Stimulated activated CD4-positive, alpha-beta T cell treated with anti-CD3 and anti-CD28 coated beads, Interleukin-4, amount 100 ng/mL, for 4 hours (primary cell): ENCODE measurements at regions not wholly inside any gene's neighbourhood (a gene's known extent, or its start where the extent isn't known, plus 50 kb on each side); places are given as distances from the start of the nearest gene placed in this dataset.

ENCODE experiments used
- DNase-seq, 2 experiments: peaks; one replicate each; pipeline ENCODE4 v3.0.0-alpha.2; 2020

DNA sequence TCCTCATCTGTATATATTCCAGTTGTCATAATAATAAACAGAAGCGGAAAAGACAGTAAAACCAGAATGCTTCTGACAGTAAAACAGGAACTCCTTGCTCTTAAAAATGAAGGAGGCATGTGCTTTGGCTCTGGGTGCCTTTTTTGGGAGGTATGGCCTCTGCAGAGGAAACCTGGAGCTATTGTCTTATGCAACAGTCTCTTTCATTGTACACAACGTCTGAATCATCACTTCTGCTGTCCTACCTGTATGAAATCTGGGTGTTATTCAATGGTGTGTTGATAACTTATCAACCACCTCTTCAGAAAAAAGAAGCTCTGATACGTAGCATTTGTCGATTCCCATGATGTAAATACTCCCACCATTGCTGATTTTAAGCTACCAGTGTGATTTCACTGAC lies 64.8 kb downstream of the CDCA7 start:
- DNase-seq: no peak

DNA sequence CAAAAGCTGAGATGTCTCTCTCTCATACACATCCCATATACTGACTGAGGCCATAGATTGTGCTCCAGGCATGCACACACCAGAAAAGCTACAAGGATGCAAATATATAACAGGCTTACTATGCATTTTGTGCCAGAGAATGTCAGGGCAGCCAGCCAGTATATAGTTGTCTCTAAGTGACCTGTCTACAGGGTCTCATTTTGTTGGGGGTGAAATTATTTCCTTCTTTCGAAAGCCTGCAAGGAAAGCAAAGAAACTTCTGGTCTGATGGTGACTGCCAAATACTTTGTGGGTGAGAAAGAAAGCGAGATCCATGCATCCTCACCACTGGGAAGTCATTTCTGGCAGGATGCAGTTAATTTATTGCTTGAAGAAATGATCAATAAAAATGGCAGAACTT lies 70.2 kb downstream of the CDCA7 start:
- no peak for DNase-seq

DNA sequence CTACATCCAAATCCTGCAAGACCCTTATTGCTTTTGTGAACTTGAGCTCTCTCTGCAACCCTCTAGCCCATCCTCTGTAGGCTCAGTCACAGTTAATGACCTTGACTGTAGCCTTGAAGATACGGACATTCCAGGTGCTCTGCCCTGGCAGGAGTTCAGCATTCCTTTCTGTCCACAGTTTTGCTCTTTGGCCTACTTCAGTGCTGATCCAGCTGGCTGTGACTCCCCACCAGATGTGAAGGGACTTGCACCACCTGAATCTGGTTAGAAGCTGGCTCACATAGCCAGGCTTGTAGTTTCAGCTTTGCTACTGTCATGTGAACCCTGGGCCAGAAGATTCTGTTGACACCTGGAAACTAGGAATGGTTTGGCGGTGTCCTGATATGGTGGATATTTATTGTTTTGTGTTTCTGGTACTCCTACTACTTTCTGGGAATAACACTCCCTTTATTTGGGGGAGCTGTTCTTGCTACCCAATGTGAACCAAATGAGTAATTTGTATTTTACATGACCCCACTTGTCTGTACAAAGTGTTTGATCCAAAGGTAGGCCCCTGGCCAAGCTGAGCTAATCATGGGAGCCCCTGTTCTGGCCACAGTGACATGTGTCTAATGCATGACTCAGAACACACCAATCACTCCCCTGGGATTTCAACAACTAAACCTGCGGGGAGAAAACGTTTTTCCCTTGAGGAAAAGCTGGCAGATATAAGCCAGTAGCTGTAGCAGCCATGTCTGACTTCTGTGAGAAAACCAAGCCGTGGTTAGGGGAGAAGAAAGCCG lies 73.4 kb downstream of the CDCA7 start:
- no peak for DNase-seq

DNA sequence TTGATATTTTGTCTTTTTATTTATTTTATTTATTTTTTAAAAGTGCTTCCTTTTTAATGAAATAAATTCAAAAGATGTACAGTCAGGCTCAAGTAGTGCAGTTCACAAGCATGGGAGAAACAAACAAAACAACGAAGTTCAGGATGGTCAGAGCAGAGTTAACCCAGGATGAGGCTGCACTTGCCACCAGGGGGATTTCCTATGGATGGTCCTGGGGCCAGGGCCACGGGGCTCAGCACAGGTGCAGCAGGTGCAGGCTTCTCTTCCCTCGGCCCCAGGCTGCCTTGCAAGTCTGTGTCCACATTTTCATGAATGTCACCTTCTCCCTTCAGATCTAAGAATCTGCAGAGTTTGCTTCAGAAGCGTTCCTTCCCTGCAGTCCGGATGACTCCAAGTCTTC lies 76.5 kb downstream of the CDCA7 start:
- no peak for DNase-seq

DNA sequence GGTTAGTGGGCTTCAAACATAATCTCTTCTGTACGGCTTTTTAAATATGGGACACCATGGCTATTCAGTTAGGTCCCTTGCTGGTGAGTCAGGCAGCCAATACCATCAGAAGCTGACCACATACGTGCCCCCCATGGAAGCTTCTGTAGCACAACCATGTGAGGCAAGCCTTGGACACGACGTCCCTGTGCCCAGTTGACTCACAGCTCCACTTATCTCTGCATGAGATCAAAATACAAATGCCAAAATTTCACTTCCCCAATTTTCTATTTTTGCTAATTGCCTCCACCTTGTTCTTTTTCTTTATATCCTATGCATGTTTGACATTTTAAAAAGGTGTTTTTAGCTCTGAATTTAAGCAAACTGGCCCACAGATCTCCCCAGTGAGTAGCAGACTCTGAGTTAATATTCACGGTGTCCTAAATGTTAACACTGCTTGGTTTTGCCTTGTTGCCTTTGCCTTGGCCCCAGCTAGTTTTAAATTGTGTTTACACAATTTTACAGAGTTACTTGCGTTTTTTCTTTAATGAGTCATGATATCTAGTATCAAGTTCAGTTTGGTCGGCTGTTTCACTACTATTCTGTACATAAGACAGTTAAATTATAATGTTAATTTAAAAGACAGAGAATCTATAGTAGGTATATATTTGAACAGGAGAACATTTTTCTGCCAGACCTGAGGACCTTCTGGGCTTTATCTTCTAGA lies 77.5 kb downstream of the CDCA7 start:
- no peak for DNase-seq

DNA sequence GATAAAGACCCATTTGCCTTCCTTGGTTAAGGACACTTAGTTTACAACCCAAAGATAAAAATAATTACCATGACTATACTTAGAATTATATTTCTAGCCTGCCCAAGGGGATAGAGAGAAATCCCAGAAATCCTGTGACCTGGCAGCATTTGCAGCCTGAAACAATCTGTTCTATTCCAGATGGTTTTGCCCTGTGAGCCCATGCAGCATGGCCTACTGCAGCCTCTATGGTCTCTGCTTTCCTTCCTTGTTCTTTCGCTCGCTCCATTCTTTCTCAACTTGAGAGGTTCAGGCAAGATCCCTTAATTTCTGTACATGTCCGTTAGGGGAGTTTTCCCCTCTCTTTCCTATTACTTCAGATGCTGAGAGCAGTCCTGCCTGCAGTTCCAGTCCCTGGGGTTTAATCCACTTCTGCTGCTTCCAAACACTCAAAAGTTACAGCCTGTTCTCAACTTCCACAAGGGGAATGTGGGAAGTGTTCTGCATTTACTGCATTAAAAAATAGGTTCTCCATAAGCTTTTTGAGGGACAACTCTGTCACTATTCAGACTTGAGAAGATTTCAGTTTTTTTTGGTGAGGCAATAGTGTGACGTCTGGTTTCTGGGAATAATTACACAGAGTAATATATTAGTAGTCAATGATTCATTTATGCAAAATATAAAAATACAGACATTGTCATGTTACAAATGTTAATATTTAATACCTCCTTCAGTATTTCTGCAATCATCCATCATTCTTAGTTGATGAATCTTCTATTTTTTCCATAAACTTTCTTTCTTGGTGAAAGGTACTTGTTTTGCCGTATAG lies 80.3 kb downstream of the CDCA7 start:
- no peak for DNase-seq

DNA sequence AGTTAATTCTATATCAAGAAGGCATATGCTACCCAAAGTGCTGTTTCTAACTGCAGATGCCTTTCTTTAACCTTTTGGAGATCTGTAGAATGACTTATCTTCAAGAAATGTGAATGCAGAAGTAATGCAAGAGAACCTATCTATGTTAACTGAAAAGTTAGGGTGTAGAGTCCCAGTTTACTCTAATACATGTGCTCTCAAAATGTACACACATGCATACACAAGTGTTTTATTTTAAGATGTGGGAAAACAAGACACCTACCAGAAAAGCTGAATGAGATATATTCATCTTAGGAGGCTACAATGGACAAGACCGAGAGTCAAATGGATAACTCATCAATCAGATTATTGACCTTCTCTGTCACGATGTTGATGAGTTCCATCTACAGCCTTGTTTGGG lies 80.9 kb downstream of the CDCA7 start:
- DNase-seq: no peak

DNA sequence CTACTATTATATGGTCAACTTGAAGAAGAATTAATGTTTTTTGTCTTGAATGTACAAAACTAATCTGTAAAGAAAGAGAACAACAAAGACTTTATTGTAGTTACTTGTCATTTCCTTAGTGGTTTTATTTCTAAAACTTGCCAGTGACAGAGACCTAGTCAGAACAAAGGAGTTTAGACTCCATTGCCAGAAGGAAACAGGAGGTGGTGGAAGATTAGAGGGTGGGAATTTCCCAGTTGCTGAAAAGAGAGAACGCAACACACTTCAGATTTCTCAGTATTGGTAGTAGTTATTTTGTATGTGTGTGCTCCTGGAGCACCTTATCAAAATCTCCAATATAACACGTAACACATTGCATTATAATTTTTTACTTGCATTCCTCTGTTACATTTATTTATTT lies 81.4 kb downstream of the CDCA7 start:
- no peak for DNase-seq

DNA sequence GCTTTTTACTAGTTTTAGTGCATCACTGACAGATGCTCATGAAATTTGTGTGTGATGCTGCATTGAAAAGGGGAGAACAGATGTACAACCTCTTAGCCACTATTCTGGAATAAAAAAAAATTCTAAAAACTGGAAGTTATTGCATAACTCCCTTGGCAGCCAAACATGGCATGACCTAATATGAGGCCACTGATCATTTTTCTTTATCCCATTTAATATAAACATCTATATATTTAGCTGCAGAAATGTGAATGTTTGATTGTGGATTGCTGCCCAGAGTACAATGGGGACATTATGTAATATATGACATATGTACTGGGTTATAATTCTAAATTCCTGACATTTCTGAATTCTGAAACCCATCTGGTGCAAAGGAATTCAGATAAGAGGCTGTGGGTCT lies 86.5 kb downstream of the CDCA7 start:
- DNase-seq: no peak

DNA sequence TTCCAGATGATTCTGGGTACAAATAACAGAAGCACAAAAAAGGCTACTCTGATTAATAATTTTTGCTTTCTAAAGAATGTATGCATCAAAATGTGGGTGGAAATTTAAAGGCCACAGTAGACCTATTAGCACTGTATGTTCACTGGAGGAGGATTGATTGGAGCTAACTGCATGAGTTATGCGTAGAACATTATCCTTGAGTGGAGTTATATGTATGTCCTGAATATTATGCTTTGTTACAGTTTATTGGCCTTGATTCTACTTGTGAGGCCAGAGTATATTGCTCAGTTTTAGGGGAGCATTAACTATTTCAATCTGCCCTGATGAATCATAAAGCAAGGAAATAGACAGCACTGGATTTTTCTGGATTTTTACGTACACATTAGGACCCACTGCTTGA lies 87.9 kb downstream of the CDCA7 start:
- DNase-seq: no peak

DNA sequence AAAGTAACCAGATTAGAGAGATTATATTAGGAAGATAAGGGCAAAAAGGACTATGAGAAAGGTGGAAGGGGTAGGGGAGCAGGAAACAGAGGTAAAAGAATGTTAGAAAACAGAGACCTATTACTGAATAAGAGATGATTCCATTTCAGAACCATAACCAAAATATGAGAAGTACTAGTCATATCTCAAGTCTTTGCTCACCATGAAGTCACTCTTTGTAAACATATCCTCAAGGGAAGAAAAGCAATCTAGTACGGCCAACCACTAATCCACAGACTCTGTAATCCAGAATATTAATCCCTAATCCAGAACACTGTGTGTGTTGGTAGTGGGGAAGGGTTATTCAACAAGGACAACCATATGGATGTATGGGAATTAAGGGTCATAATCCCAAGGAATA lies 92.0 kb downstream of the CDCA7 start:
- DNase-seq: no peak

DNA sequence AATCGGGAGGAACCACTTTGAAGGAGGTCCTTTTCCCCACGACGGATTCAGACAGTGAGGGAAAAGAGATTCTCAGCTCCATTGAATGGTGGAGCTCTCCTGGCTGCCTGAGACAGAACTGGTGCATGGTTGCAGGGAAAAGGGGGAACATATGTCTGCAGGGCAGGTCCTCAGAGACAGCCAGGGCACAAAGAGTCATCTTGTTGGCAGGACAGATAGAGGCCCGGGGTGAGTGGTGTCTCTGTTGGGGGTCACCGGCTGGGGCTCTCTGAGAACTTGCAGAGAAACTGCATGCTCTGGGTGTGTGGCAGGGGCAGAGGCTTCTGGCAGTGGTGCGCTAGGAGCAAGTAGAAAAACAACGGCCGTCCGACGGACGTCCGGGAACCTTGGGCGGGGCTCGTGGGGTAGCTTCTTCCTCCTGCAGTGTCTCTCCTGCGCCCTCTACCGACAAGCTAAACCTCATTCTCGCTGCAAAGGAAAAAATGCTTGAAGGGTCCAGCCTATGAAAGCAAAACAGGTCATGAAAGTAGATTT lies 94.3 kb downstream of the CDCA7 start:
- peak; percentile 22 to 43 for DNase-seq

DNA sequence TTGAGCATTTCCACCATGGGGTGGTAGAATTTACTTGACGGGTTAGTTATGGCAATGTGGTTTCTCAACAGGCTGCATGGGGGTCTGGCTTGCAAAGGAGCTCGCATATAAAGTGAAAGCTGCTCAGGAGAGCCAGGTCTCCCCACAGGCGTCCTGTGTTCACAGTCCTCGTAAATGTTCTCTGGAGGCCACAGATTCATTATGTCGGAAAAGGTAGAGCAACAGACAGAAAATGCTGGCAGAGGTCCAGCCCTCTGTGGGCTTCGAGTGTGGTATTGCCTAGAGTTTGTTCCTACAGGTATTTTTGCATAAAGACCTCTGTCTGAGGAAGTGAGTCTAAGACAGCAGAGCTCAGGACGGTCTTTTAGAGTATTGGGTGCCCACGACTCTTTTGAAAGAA lies 96.4 kb downstream of the CDCA7 start:
- DNase-seq: no peak

DNA sequence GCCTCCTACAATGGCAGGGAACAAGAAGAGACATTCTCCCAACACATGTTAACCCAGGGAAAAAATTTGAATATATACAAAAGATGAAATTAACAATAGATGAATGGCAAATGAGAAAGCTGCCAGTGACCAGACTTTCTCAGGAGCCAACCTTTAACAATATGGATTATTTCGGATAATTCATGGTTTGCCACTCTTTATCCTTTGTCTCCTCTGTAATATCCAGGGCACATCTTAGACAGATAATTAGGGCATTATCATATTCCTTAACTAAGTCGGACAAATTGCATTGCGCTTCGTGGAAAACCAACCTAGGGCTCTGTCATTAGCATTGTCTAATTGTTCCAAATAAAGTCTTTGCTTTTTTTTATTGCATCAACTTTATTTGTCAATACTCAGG lies 97.3 kb downstream of the CDCA7 start:
- no peak for DNase-seq

DNA sequence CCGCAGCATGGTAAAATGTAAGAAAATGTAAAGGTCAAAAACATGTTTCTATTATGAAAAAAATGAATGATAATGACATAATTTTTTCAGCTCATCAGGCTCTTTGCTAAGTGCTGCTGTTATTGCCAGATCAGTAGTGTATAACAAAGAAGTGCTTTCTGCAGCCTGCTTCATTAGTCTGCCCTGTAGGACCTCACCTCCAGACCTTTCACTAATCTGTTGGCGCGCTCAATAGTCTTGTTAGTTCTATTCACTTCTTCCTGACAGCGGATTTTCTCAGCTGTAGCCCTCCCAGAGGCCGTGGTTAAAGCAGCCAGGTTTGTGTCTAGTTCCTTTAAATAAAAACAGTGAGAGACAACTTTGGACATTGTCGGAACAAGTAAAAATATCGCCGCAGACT lies 97.7 kb downstream of the CDCA7 start:
- DNase-seq: no peak

DNA sequence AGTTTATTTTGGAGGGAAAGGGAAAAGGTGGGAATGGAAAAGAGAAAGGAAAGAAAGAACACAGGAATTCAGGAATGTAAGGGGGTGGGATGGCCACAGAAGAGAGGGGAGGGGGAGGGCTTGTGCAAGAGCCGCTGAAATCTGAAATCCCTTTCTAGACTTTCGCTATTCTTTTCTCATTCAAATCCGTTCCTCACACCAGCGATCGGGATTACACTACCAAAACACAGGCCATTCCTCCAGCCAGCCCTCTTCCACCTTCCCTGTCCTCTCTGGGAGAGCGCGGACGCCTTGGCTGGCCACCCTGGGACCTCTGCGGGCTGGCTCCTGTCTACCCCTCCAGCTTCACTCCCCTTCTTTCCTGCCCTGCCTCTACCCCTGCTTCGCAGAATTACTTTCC lies 102.3 kb downstream of the CDCA7 start:
- DNase-seq: no peak

DNA sequence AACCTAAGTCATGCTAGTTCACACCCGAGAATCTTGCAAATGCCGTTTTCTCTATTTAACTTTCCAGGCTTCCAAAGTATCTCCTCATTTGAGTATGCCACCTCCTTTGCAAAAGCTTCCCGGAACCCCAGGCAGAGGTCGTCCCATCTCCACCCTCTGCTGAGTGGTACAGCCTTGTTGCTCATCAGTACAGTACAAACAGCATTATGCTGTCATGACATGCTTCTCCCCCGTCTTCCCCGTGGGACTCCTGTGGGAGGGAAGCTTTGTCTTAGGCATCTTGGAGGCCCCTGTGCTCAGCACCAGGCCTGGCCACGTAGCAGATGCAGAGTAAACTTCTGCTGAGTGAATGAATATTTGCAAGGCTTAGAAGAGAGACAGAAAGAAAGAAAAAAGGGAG lies 102.7 kb downstream of the CDCA7 start:
- no peak for DNase-seq

DNA sequence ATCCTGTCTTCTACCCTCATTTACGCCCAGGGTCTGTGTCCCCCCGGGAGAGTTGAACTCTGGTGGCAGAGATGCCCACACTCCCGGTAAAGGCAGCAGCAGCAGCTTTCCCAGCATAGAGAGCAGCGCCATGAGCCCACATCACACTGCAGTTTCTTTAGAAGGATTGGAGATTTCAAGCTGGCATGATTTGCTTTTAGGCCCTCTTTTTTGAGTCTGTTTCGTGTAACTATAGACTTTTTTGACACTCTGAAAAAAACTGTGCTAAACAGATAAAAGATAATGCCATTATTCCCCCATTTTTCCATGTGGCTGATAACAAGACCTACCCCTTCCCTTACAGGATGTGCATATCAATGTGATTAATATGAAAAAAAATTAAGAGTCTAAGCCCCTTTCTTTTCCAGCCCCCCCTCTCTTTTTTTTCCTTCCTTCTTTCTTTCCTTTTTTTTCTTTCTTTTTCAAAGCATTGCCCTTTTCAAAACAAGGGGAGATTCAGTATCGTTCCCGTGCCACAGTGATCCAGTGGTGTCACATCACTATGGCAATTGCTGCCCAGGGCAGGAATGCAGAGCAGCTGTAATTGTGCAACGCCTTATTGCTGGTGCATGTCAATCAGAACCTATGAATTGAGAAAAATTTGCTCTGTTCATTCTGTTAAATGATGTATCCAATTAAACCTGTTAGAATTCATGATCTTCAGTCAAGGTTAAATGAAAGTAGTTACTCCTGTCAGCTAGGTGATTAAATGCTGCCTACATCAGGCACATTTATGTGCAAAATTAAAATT lies 104.5 kb downstream of the CDCA7 start:
- no peak for DNase-seq

DNA sequence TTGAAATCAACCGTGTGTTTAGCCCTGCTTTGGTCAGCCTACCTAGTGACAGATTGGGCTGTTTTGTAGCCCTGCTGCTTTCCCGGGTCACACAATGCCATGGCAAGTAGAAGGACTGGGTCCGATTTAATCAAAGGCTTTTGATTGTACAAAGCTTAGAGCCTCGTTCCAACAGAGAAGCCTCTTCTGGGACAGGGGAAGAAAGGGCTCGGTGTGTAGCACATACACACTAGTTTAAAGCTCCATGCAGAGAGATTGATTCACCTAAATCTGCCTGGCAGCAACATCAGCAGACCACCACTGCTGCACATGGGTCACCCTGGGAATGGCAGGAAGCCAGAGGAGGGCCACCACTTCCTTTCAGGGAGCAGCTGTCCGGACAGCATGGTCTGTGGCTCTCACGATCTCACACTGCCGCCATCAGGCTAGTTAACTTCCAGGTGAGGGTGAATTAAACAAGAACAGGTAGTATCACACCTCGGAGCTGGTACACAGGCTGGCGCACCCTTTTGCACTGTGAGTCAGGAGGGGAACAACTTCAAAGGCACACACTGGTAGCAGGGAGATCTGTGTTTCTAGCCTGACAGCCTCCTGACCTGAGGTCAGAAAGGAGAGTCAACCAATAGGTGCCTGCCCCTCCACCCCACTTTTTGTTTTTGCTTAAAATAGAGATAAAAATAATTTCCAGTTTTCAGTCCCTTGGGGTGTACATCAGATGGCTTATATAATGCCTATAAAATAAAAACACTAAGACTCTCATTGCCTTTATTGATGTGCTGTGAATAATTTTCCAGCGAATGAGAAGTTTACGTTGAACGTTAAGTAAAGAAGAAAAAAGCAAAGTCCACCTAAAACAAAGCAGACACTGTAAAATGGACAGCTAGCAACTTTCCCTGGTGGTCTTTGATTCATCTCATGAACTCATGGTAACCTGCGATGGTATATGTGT lies 108.5 kb downstream of the CDCA7 start:
- no peak for DNase-seq

DNA sequence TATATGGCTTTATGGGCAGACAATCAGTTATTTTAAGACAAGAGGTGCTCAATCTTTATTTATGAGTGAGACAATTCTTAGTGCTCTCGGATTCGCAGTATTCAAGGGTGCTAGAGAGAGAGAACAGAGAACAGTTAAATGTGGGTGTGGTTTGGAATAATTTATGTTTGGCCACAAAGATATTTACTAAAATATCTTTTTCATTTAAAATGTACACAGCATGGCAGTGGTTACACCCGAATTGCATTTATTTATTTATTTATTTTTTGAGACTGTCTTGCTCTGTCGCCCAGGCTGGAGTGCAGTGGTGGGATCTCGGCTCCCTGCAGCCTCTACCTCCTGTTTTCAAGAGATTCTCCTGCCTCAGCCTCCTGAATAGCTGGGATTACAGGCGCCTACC lies 109.2 kb downstream of the CDCA7 start:
- no peak for DNase-seq

DNA sequence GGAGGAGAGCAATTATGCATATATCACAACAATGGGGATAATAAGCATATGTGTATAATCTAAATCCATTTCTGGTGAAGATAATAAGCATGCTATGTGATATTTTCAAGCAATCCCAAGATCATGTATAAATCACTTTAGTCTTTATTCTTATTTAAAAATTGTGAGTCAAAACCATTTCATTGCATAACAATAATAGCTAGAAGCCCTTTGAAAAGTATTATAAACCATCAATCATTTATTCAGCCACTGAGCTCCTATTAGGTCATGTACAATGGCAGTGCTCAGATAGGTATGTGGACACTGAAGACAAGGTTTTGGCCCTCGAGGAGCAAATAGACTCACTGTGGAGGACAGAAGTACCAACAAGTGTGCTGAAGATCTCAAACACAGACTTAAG lies 113.1 kb downstream of the CDCA7 start:
- DNase-seq: no peak
